Endodermal cell (in vitro differentiated cells): ENCODE measurements at regions not wholly inside any gene's neighbourhood (a gene's known extent, or its start where the extent isn't known, plus 50 kb on each side); places are given as distances from the start of the nearest gene placed in this dataset.
A peak's percentile ranks its signal among the peaks of the same experiment; 100 is the strongest.

Experiments used
- DNase-seq: peaks from one replicate; pipeline ENCODE4 v3.0.0-alpha.2; 2017
- H3K27ac ChIP-seq: 2 replicates; pipeline ENCODE4 v1.5.1; 2013; ENCODE audit warnings: mild to moderate bottlenecking, low read depth, low read length, moderate library complexity
- H3K27me3 ChIP-seq: 2 replicates; pipeline ENCODE4 v1.6.1; 2013; ENCODE audit warnings: mild to moderate bottlenecking, low read length, moderate library complexity; ENCODE audit not compliant: insufficient read depth, control insufficient read depth, poor library complexity, severe bottlenecking
- H3K36me3 ChIP-seq: 2 replicates; pipeline ENCODE4 v1.7.0; 2013; ENCODE audit warnings: mild to moderate bottlenecking, low read length, moderate library complexity; ENCODE audit not compliant: control insufficient read depth, insufficient read depth
- H3K4me1 ChIP-seq: one replicate; pipeline ENCODE4 v1.7.0; 2013; ENCODE audit warnings: low read length; ENCODE audit not compliant: control insufficient read depth, insufficient read depth
- H3K4me3 ChIP-seq: 2 replicates; pipeline ENCODE4 v1.5.1; 2013; ENCODE audit warnings: mild to moderate bottlenecking, low read length, moderate library complexity
- H3K9ac ChIP-seq: 2 replicates; pipeline ENCODE4 v1.6.1; 2013; ENCODE audit warnings: mild to moderate bottlenecking, low read length, moderate library complexity; ENCODE audit not compliant: poor library complexity, severe bottlenecking; ENCODE audit errors: extremely low read depth
- H3K9me3 ChIP-seq: 2 replicates; pipeline ENCODE4 v1.6.1; 2013; ENCODE audit warnings: mild to moderate bottlenecking, low read length, moderate library complexity; ENCODE audit not compliant: control insufficient read depth
- H3K27ac Mint-ChIP-seq: 2 replicates; pipeline ENCODE4 v1.8.0; 2020; ENCODE audit warnings: mixed read lengths
- H3K27me3 Mint-ChIP-seq: 2 replicates; pipeline ENCODE4 v1.8.0; 2021; ENCODE audit warnings: mild to moderate bottlenecking, mixed read lengths; ENCODE audit not compliant: insufficient read depth
- H3K36me3 Mint-ChIP-seq: 2 replicates; pipeline ENCODE4 v1.8.0; 2020; ENCODE audit warnings: low read depth, mixed read lengths
- H3K4me1 Mint-ChIP-seq: 2 replicates; pipeline ENCODE4 v1.8.0; 2020; ENCODE audit warnings: mixed read lengths
- H3K4me3 Mint-ChIP-seq: 2 replicates; pipeline ENCODE4 v1.8.0; 2020; ENCODE audit warnings: mild to moderate bottlenecking, moderate library complexity, mixed read lengths
- H3K9me3 Mint-ChIP-seq: 2 replicates; pipeline ENCODE4 v1.8.0; 2020; ENCODE audit warnings: mild to moderate bottlenecking, mixed read lengths
- CTCF ChIP-seq: fragments of 200-600 bp; sonication (generic); conservative IDR thresholded peaks from 2 replicates; pipeline ENCODE4 v1.5.0; 2021; ENCODE audit warnings: antibody characterized with exemption, mild to moderate bottlenecking
- WGBS, 2 experiments: methylation state at CpG; one replicate each; pipeline versions ENCODE4 v1.1.5 to v1.1.7; 2013; ENCODE audit warnings: missing lambda C conversion rate in 2 of 2, mixed read lengths in 1 of 2; ENCODE audit not compliant: insufficient coverage in 1 of 2, insufficient read length in 1 of 2; 5-methylcytosine and 5-hydroxymethylcytosine counted together

DNA sequence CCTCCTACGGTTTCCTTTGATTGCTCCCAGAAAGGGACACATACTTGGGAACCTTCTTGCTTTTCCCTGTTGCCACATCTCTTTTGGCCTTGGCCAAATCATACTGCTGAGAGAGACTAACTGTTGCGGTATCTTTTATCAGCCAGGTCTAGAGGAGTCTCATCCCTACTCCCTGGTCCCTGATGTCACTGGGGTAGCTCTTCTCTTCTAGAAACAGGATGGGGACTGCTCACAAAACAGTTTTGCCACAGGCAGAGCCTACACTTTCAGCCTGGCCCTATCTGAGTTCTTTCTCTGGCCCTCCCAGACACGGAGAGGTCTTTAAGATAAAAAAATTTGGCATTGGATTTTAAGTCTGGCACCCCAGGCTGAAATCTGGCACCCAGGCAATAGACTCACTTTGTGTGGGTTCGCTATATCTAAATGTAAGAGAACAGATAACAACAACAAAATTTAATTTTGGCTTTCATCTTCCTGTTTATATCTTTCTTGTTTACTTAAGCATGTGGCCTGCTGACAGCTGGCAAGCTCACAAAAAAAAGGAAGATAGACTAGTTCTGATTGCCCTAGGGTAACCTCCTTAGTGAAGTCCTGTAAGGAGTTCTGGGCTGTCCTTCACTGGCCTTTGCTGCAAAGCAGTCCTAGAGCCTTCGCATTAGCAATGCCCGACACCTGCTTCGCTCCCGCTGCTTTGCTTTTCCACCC, 228.3 kb upstream of the NPVF start:
- DNase-seq: peak; percentile 66
- Histone ChIP-seq H3K27me3 (no peaks in the 10 kb centered on the region), H3K9me3 (no peaks in the 10 kb centered on the region), H3K4me3 (no peak overlapping the region), H3K27ac (no peak overlapping the region), H3K4me1 (no peaks in the 10 kb centered on the region), H3K36me3 (no peaks in the 10 kb centered on the region), H3K9ac (no peak overlapping the region)
- H3K36me3 Mint-ChIP-seq: no peaks in the 10 kb centered on the region
- peak overlapping the region; percentile 13 for H3K27ac Mint-ChIP-seq
- peaks cover 31% of the 10 kb centered on the region for H3K4me1 Mint-ChIP-seq
- H3K9me3 Mint-ChIP-seq: no peaks in the 10 kb centered on the region
- TF ChIP-seq CTCF: no peak
- 83 to 87% methylated on average over 5 to 8 of the region's 8 CpGs for WGBS, 2 experiments
- H3K4me3 Mint-ChIP-seq: no peak overlapping the region
- H3K27me3 Mint-ChIP-seq: peaks cover 4% of the 10 kb centered on the region

DNA sequence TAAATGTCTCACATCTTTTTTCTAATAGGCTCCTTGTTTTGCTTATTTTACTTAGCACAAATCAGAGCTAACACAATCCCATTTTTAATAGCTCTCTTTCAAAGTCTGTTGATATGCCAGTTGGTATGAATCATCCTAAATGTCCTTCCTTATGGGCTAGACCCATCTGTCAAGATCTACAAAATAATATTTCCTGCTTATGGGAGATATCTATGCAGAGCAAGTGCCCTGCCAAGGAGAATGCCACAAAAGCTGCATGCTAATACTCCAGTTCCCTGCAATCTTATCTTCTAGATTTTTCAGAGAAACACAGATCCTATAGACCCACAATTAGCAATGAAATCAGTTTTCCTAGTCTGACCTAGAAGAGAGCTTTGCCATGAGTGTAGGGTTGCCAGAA, 230.8 kb upstream of the NPVF start:
- Mint-ChIP-seq H3K9me3 (no peaks in the 10 kb centered on the region), H3K36me3 (no peaks in the 10 kb centered on the region), H3K27me3 (no peaks in the 10 kb centered on the region), H3K4me1 (peaks cover 31% of the 10 kb centered on the region), H3K4me3 (no peak overlapping the region), H3K27ac (no peak overlapping the region)
- H3K9ac ChIP-seq: no peak overlapping the region
- no peak overlapping the region for H3K27ac ChIP-seq
- no peaks in the 10 kb centered on the region for H3K27me3 ChIP-seq
- no peak overlapping the region for H3K4me3 ChIP-seq
- H3K4me1 ChIP-seq: no peaks in the 10 kb centered on the region
- H3K9me3 ChIP-seq: no peaks in the 10 kb centered on the region
- H3K36me3 ChIP-seq: no peaks in the 10 kb centered on the region
- TF ChIP-seq CTCF: no peak
- DNase-seq: no peak

GRCh38 chr7:25460433-25460832, 232.1 kb upstream of the NPVF start:
- TF ChIP-seq CTCF: no peak
- WGBS, 2 experiments: 82 to 83% methylated on average over 5 of the region's 5 CpGs
- Histone ChIP-seq H3K36me3 (no peaks in the 10 kb centered on the region), H3K4me3 (no peak overlapping the region), H3K27ac (no peak overlapping the region), H3K4me1 (no peaks in the 10 kb centered on the region), H3K27me3 (no peaks in the 10 kb centered on the region), H3K9ac (no peak overlapping the region), H3K9me3 (no peaks in the 10 kb centered on the region)
- Mint-ChIP-seq H3K4me3 (no peak overlapping the region), H3K27me3 (no peaks in the 10 kb centered on the region), H3K4me1 (peaks cover 24% of the 10 kb centered on the region), H3K36me3 (no peaks in the 10 kb centered on the region), H3K27ac (no peak overlapping the region), H3K9me3 (no peaks in the 10 kb centered on the region)
- no peak for DNase-seq
